Astrocyte of the spinal cord (primary cell): ENCODE measurements at regions not wholly inside any gene's neighbourhood (a gene's known extent, or its start where the extent isn't known, plus 50 kb on each side); places are given as distances from the start of the nearest gene placed in this dataset.

Experiments
- DNase-seq: peaks from one replicate; pipeline ENCODE4 v3.0.0; 2011; ENCODE audit warnings: low read depth, low spot score
- H3K4me3 ChIP-seq: 2 replicates; pipeline ENCODE4 v1.5.1; 2011; ENCODE audit warnings: low read depth, mild to moderate bottlenecking, low read length, moderate library complexity
- CTCF ChIP-seq: IDR thresholded peaks from 2 replicates; pipeline ENCODE4 v1.5.1; 2012; ENCODE audit warnings: low read depth, mild to moderate bottlenecking, low read length, inconsistent platforms
- in situ Hi-C: cut with HindIII; loops from 2 replicates; pipeline ENCODE4 v1.10.0; 2017; ENCODE audit warnings: low sequenced_read_pairs

GRCh38 chr10:128297709-128298378, 171.6 kb upstream of the MKI67 start:
- H3K4me3 ChIP-seq = no peak overlapping the region
- in situ Hi-C loops = no loop called here
- no peak for DNase-seq
- TF ChIP-seq CTCF = no peak

GRCh38 chr10:128298587-128298986, 172.4 kb upstream of the MKI67 start:
- in situ Hi-C loops = no loop called here
- H3K4me3 ChIP-seq = no peak overlapping the region
- TF ChIP-seq CTCF = no peak
- no peak for DNase-seq

- in situ Hi-C loops = no loop called here
- TF ChIP-seq CTCF = no peak
- H3K4me3 ChIP-seq = no peak overlapping the region
- DNase-seq = no peak
Observed at GRCh38 chr10:128300290-128300824, 174.1 kb upstream of the MKI67 start.

- TF ChIP-seq CTCF = no peak
- in situ Hi-C loops = no loop called here
Observed at GRCh38 chr10:128301051-128301450, 174.8 kb upstream of the MKI67 start.

GRCh38 chr10:128302808-128303207, 176.6 kb upstream of the MKI67 start:
- no peak for DNase-seq
- no peak for TF ChIP-seq CTCF
- in situ Hi-C loops = no loop called here
- H3K4me3 ChIP-seq = no peak overlapping the region

More at GRCh38 chr10:128301051-128301450, 174.8 kb upstream of the MKI67 start:
- no peak for DNase-seq
- H3K4me3 ChIP-seq = no peak overlapping the region

GRCh38 chr10:128304271-128304670, 178.0 kb upstream of the MKI67 start:
- no peak for DNase-seq
- no peak overlapping the region for H3K4me3 ChIP-seq
- TF ChIP-seq CTCF = no peak
- in situ Hi-C loops = no loop called here
